DMS114 treated with DMSO at 0.1 percent for 48 hours (cell line): ENCODE measurements at regions not wholly inside any gene's neighbourhood (a gene's known extent, or its start where the extent isn't known, plus 50 kb on each side); places are given as distances from the start of the nearest gene placed in this dataset.

ENCODE experiments used
- DNase-seq: peaks from one replicate; lab custom pipeline; 2025; ENCODE audit not compliant: unreplicated experiment; lab: John Stamatoyannopoulos, UW

DNA sequence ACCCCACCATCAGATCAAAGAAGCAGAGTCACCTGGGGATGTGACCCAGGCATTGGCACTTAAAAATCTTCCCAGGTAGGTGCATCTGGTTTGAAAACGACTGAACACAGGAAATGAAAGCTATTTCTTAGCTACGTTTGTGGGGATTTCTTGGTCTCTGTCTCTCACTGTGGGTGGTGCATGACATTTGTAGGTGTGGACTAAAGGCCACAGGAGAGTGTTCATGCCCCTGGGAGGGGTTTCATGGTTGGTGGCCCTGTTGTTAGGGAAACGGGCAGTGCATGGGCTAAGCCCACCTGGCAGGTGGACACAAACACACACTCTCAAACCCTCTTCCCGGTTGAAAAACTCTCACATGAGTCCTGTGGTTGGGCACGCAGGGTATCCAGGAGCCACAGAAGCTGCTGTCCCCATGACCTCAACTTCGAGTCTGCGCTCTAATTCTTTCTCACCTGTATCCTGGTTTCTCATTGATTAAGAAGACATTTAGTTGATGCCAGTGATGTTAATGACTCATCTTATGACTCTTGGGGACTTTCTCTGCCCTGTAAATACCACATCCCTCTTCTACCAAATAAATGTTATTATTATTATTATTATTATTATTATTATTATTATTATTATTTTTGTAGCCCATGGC, 119.4 kb downstream of the MRPS6 start:
- no peak for DNase-seq

DNA sequence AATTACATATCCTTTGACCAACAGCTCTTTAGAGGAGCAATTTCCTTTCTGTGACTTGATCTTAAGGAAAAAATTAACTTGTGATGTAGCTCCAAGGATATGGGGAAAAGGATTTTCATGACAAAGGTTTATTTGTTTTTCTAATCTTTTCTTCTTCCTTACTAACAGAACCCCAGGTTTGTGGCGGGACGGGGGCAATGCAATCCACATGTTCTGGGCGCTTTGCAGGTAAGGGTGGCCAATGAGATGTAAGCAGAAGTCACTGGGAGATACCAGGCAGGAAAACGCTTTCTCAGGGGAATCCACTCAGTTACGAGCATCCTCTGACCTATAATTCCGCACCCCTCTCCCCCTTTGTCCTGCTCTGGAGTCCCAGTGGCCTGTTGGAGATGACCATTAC, 122.0 kb downstream of the MRPS6 start:
- no peak for DNase-seq

DNA sequence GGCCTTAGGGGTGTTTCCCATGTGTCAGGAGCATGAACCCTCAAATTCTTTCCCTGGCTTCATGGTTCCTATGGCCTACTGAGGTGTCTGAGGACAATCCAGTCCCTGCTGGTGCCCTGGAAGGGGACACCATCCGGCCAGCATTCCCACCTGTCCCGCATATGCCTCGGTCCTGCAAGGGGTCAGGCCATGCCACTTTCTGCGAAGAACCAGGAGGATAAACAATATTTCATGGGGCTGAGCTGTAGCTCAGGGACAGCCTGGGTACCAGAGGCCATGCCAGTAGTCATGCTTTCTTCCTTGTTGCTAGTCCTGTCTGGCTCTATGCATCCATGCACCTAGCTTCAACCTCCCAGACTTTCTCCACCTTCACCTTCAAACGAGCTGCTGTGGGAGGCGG, 123.6 kb downstream of the MRPS6 start:
- DNase-seq: no peak

DNA sequence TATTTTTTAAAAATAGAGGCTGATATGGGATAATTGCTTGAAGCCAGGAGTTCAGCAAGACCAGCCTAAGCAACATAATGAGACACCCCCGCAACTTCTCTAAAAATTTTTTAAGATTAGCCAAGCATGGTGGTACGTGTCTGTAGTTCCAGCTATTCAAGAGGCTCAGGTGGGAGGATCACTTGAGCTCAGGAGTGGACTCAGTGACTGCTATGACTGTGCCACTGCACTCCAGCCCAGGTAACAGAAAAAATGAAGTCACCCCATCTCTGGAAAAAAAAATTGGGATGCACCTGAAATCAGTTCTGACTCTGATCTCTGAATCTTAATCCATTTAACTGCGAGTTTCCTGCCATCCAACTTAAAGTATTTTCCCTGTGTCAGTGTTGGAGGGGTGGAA, 124.2 kb downstream of the MRPS6 start:
- no peak for DNase-seq

DNA sequence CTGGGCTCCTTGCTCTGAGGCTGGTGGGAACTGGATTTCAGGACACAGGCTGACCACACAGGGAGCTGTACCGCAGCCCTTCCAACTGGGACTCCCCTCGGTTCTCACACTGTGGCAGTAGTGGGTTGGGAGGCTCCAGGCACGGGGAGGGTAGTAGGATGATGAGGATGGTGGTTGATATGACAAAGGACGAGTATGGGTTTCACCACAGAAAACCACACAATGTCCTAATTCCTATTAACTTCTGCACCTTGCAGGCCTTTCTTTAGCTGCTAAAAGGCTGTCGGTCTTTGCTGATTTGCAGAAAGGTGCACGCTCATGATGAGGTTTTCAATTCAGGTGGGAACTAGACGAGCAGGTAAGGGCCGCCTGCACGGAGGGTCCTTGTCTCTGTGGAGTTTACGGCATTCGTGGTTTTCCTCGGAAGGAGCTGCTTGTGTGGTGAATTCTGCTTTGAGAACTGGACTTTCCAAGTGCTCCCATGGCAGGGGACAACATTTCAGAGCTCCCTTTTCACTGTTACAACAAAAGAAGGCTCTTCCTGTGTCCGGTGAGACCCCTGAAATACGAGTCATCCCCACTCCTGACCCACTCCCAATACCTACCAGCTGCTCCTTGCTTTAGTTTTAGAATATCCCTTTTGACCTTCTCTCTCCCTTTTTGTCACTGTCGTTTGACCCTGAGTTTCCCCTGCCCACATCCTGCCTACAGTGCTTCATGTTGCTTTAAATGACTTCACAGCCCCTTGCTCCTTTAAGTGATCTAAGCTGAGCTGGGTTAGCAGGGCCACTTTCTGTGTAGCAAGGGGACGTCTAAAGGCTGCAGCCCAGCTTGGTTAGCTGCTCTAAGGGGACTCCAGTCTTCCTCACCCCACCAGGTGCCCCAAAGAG, 125.1 kb downstream of the MRPS6 start:
- DNase-seq: no peak

DNA sequence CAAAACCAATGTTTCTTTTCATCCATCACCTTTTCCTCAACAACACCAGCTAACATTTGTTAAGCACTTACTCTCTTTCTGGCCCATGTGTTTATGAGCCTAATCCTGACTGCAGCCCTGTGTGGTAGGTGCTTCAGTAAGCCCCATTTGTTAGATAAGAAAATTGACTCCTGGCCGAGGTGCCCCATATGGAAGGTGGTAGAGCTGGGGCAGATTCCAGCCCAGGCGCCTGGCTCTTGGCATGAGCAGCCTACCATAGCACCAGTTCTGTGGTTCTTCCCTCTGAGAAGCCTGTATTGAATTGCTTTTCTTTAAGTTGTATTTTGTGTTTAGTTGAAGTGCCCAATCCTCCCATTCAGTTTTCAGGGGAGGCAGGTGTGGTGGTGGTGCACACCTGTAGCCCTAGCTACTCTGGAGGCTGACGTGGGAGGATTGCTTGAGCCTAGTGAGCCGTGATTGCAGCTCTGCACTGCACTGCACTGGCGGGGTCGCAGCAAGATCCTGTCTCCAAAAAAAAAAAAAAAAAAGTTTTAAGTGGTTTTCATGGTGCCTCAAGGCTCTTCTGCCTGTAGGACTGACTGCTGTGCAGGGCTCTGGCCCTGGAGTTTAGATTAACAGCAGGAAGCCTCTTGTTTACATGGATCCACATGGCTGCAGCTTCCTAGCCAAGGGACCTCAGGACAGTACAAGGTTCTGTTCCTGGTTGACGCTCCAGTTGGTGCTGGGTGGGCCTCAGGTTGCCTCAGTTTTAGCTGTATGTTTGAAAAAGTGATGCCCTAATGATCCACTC, 125.9 kb downstream of the MRPS6 start:
- DNase-seq: no peak

DNA sequence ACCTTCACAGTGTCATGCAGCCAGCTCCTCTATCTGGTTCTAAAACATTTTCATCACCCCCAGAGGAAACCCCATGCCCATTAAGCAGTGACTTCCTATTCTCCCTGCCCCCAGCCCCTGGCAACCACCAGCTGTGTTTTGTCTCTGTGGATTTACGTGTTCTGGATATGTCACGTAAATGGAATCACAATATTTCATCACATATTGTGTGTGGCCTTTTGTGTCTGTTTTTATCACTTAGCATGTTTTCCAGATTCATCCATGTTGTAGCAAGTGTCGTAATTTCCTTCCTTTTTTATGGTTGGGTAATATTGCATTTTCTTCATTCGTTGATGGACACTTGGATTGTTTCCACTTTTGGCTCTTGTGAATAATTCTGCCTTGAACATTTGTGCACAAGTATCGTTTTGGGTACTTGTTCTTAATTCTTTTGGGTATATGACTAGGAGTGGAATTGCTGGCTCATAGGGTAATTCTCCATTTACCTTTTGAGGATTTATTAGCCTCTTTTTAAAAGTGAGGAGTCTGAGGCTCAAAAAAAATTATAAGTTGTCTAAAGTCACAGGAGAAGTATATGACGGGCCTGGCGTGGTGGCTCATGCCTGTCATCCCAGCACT, 127.0 kb downstream of the MRPS6 start:
- DNase-seq: no peak

DNA sequence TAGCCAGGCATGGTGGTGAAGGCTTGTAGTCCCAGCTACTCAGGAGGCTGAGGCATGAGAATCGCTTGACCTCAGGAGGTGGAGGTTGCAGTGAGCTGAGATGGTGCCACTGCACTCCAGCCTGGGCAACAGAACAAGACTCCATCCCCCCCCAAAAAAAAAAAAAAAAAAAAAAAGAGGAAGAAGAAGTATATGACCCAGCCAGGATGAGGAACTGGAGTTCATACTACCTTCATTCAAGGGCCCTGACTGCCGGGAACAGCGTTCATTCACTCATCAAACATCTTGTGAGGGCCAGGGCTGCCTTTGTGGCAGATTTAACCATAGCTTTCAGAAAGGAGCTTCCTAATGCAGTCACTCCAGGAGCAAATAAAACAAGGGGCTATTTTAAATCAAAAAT, 127.6 kb downstream of the MRPS6 start:
- DNase-seq: no peak

DNA sequence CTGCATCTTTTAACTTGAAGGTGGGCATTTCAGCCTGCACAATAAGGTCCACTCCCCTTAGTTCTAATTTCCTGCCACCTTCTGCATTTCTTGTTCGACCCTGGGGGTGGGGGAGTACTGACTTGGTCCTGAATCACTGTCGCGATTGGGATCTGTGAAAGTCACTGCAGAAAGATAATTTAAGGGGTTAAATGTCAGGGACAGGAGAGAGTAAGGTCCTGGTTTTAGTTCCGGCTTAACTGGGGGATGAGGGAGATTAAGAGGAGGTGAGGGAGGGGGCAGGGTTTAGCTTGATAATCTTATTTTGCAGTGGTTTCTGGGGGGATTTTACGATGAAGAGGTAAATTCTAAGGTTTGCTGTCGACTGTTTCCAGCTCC, 128.1 kb downstream of the MRPS6 start:
- DNase-seq: no peak

DNA sequence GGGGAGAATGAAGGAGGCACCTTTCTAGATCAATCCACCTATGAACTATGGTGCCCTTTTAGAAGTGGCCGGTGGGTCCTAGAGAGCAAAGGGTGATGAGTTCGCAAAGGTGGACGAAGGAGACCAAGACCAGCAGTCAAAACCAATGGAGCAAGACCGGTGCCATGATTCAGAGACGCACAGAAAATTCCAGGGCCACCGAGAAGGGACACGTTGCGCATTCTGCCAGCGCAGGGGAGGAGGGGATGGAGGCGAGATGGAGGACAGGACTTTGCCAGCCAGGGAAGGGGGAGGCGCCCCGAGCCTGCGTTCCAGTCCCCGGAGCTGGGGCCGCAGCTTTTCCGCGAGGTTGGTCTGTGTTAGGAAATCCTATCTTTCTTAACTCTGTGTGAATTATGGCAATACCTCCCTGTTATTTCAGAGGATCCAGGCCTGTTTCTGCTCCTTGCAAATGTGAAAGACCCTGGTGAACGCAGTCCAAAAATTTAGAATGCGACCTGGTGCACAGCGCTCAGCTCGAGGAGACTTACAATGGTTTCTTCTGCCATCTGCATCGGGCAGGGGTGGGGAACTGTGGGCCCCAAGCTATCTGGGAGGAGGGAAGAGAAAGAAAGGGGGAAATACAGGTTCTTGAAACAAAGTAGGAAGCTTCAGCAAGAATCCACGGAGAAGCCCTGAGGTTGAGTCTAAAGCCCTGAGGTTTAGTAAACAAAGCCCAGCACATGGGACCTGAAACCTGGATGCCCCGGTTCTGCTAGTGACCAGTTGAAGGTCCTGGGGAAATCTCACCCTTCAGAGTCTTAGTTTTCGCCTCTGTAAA, 129.4 kb downstream of the MRPS6 start:
- no peak for DNase-seq

DNA sequence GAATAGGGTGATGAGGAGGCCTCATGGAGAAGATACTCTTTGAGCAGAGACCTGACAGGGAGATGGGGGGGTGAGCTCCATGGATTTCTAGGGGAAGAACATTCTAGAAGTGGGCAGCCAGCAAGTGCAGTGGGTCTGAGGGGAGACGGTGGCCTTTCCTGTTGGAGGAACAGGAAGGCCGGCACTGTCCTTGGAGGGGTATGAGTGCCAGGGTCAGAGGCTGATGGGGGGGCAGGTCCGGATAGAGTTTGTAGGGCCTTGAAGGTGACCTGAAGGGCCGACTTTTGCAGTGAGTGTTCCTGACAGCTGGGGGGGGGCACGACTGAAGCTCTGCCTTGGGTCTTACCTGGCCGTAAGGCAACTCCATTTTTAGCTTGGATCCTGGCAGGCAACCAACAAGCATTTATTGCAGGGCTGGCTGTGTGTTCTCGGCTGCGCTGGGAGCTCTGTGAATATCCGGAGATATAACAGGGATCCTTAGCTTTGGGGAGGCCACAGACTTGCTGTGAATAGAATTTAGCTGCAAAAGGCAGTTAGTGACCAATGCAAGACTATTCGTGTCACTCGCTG, 130.6 kb downstream of the MRPS6 start:
- no peak for DNase-seq

DNA sequence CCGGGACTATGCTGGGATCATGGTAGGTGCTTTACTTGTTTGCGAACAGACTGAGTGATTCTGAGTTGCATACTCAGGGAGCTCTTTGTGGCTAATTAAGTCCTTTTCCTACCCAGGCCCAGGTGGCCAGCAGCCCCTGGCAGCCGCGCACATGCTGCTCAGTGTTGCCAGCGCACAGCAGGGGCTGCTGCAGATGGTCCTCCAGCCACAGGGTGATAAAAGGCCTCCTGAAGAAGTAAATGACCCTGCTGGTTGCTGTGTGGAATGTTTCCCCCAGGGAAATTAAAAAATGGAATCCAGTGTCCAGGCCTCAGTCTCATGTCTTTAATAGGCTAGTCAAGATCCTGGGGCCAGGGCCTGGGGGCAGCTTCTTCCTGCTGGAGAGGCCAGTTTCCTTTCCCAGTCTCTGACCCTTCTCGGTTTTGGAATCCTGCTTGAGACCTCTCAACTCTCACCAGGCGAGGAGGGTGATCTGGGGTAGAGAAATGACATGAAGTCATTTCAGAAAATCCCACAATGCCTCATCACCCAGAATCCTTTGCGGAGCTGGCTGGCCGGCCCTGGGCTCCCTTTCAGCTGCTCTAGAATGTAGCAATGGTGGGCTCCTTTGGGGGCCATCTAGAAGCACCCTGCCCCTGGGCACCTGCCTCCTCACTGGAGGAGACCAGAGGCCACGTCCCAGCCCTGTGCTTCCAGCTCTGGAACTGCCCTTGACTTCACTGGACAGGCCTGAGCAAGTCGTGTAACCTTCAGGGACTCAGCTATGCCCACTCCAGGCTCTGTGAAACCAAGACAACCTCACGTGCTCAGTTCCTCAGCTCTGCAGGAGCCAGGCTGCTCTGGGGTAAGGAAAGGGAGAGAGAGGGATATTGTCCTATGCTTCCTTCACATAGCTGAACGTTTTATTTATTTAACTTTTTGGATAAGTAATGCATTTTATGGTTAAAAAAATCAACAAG, 131.4 kb downstream of the MRPS6 start:
- no peak for DNase-seq

DNA sequence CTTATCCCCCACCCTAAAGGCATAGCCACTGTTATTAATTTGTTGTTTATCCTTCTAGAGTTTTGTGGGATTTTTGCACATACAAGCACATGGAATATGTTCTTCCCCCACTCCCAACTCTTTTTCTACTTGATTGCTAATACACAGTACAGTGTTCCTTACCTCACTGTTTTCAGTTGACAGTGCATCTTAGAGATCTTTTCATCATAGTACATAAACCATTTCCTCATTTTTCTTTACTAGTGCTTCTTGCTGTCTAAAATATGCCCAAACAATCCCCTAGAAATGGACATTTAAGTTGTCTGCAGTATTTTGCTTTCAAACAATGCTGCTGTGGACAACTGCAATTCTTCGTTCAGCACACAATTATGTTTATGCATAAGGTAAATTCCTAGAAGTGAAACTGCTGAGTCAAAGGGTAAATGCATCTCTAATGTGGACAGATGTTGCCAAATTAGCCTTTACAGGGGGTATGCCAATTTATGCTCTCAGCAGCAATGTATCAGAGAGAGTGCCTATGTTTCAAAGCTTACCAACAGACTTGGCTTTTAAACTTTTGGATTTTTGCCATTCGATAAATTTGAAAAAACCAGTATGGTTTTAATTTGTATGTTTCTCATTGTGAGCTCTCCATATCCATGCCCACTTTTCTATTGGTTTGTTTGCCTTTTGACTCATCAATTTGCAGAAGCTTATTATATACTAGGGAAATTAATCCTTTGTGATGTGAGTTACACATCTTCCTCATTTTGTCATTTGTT, 132.6 kb downstream of the MRPS6 start:
- no peak for DNase-seq

DNA sequence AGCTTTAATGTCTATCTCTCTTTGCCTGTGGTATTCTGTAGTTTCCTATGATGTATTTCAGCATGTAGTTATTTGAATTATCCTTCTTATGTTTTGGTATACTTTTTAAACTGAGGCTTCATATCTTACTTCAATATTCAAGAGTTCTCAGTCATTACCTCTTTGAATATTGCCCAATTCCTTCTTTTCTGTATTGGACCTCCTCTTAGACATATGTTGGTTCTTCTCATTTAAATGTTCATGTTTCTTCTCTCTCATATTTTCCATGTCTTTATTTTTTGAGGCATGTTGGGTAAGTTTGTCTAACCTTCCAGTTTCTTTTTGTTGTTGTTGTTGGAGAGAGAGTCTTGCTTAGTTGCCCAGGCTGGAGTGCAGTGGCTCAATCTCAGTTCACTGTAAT, 140.6 kb downstream of the MRPS6 start:
- no peak for DNase-seq

DNA sequence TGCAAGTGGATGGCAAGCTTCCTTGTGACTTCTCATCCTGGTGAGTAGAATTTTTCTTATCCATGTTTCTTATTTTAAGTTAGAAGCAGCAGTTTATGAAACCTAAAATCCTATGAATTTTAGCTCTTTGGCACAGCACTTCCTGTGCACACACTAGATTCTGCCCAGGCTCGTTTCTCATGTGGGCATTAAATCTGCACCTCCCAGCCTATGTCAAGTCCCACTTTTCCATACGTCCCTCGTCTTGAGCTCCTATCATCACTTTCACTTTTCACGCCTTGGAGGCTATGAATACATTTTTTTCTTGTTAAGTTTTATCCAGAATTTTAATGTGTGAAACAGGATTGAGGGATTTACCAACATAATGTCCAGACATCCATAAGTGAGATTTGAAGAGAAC, 142.1 kb downstream of the MRPS6 start:
- no peak for DNase-seq

DNA sequence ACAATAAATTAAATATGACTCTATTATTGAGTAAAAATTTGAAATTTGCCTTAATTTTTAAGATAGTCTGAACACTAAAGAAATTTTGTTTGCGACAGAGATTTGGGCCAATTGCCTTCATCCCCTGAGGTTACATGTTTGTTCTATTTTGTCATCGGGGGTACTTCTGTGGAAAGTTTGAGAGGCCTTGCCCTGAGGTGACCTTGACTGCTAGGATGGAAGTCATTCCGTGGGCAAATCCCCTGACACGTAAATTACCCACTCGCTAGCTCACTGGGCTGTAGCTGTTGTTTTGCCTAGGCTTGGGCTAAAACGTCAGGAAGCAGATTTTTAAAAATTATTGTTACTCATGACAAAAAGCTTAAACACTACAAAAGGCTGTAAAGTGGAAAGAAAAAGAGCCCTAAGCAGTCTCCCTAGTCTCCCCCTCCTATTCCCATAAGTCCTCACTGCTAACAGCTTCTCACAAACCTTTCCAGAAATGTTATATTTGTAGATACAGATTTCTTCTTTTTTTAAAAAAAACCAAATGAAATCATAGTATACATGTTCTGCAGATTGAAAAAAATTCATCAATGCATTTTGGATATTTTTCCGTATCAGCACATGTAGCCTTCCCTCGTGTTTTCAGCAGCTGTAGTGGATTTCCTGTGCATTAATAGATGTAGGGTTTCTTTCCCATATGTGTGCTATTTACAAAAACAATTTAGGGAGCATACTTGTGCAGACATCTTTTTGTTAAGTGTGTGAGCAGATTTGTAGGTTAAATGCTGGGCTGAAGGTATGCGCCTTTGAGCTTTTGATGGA, 142.7 kb downstream of the MRPS6 start:
- no peak for DNase-seq

DNA sequence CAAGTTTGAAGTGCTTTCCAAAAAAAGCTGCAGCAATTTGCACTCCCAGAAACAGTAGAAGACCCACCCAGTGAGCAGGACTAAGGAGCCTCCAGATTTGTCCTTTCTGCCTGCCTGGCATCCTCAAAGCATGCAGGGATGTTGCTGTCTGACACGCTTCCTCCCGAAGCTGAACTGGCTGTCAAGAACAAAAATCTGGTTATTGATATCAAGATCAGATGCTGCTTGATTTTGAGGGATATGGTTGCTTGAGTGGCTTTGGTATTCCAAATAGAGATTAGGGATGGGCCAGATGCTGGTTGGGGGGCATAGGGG, 143.3 kb downstream of the MRPS6 start:
- no peak for DNase-seq

DNA sequence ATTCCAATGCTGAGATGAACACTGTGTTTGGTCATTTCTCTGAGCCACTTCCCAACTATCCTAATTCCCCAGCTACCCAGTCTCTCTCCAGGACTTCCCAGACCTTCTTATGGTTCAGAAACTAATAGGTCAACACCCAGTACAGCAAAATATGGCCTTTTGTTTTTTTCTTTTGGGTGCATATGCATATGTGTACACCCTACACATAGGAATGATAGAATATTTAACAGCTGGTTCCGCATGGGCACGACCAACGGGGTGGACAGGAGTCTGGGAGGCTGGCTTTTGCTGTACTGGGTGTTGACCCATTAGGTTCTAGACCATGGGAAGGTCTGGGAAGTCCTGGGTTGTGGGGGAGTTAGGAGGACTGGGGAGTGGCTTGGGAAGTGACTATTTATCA, 143.9 kb downstream of the MRPS6 start:
- DNase-seq: no peak
